MCF 10A (cell line): ENCODE measurements at regions not wholly inside any gene's neighbourhood (a gene's known extent, or its start where the extent isn't known, plus 50 kb on each side); places are given as distances from the start of the nearest gene placed in this dataset.
"Not testable (repeated sequence)": the region's sequence is repeated elsewhere in the genome, so short reads cannot be mapped to it uniquely, and the experiment has no call there.

Experiments
- BruUV-seq: library from RNA; stranded (reverse); fragments of 400-500 nt; replicated peaks from 2 replicates; lab custom pipeline; 2021; lab: Mats Ljungman, UMichigan
- CTCF ChIA-PET: fragments of 300-600 bp; sonication (Branson Sonifier 250); formaldehyde crosslinking; extraction: SDS; loops from one replicate; lab custom pipeline; 2021; ENCODE audit warnings: antibody characterized with exemption, inconsistent platforms; lab: Yijun Ruan, JAX
- POLR2A ChIA-PET: fragments of 300-600, 350-650 bp; sonication (Branson Sonifier 250); formaldehyde crosslinking; extraction: SDS; loops from one replicate; lab custom pipeline; 2020; ENCODE audit warnings: antibody characterized with exemption, inconsistent platforms; lab: Yijun Ruan, JAX
- DNase-seq: peaks from one replicate; pipeline ENCODE4 v3.0.0-alpha.2; 2018; ENCODE audit not compliant: unreplicated experiment
- H3K27ac Mint-ChIP-seq: one replicate; pipeline ENCODE4 v1.8.0; 2022; ENCODE audit warnings: mild to moderate bottlenecking, low read depth, mixed read lengths; ENCODE audit not compliant: unreplicated experiment
- H3K27me3 Mint-ChIP-seq: one replicate; pipeline ENCODE4 v1.8.0; 2022; ENCODE audit warnings: mixed read lengths; ENCODE audit not compliant: insufficient read depth, unreplicated experiment
- H3K36me3 Mint-ChIP-seq: one replicate; pipeline ENCODE4 v1.8.0; 2022; ENCODE audit warnings: mild to moderate bottlenecking, moderate library complexity, mixed read lengths; ENCODE audit not compliant: insufficient read depth, unreplicated experiment
- H3K4me1 Mint-ChIP-seq: one replicate; pipeline ENCODE4 v1.8.0; 2022; ENCODE audit warnings: mixed read lengths; ENCODE audit not compliant: insufficient read depth, unreplicated experiment
- H3K4me3 Mint-ChIP-seq: one replicate; pipeline ENCODE4 v1.8.0; 2022; ENCODE audit warnings: mild to moderate bottlenecking, moderate library complexity, mixed read lengths; ENCODE audit not compliant: unreplicated experiment
- H3K9me3 Mint-ChIP-seq: one replicate; pipeline ENCODE4 v1.8.0; 2022; ENCODE audit warnings: mixed read lengths; ENCODE audit not compliant: unreplicated experiment
- CTCF ChIP-seq: fragments of 200-600 bp; IDR thresholded peaks from one replicate; pipeline ENCODE4 v1.8.0; 2022; ENCODE audit warnings: antibody characterized with exemption, mild to moderate bottlenecking; ENCODE audit not compliant: unreplicated experiment
- intact Hi-C: fragments of 100-400 bp; cut with micrococcal nuclease; formaldehyde crosslinking; loops from 2 replicates; pipeline ENCODE4 v1.14.1; 2022

- Mint-ChIP-seq H3K4me1 (no peaks in the 10 kb centered on the region), H3K36me3 (no peaks in the 10 kb centered on the region), H3K9me3 (no peaks in the 10 kb centered on the region), H3K27ac (no peak overlapping the region), H3K27me3 (no peaks in the 10 kb centered on the region), H3K4me3 (no peak overlapping the region)
- intact Hi-C loops: no loop called here
- TF ChIP-seq CTCF: no peak
- DNase-seq: no peak
- POLR2A ChIA-PET: interaction anchor here (1.0 kb wide), 1 partner anchor 40 kb away, joined by 3 read pairs; no protein-coding TSS in a partner anchor
- no TSS peak for BruUV-seq
- CTCF ChIA-PET: interaction anchor here (0.7 to 2.0 kb wide), 4 partner anchors 8 to 313 kb away, joined by 3 to 10 read pairs (median 6); no protein-coding TSS in a partner anchor
These were observed 105.1 kb upstream of the TRPM1 start for GRCh38 chr15:31206386-31207181.

- Mint-ChIP-seq H3K27ac (no peak overlapping the region), H3K4me1 (no peaks in the 10 kb centered on the region), H3K36me3 (no peaks in the 10 kb centered on the region), H3K27me3 (no peaks in the 10 kb centered on the region), H3K9me3 (no peaks in the 10 kb centered on the region), H3K4me3 (no peak overlapping the region)
- ChIA-PET CTCF (interaction anchor here (0.8 kb wide), 1 partner anchor 9 kb away, joined by 4 read pairs; no protein-coding TSS in a partner anchor), POLR2A (no interaction called here)
- no peak for DNase-seq
- no peak for TF ChIP-seq CTCF
- intact Hi-C loops: no loop called here
- BruUV-seq: no TSS peak
These were observed 105.7 kb upstream of the TRPM1 start for GRCh38 chr15:31207246-31207645.

GRCh38 chr15:31207861-31208260 lies 106.3 kb upstream of the TRPM1 start:
- BruUV-seq, H3K27me3 Mint-ChIP-seq, DNase-seq, H3K27ac Mint-ChIP-seq, H3K9me3 Mint-ChIP-seq, POLR2A ChIA-PET, H3K4me3 Mint-ChIP-seq, H3K4me1 Mint-ChIP-seq, H3K36me3 Mint-ChIP-seq, intact Hi-C loops, CTCF ChIA-PET: not testable (repeated sequence)

- Mint-ChIP-seq H3K27ac (no peak overlapping the region), H3K36me3 (no peaks in the 10 kb centered on the region), H3K4me1 (no peaks in the 10 kb centered on the region), H3K9me3 (no peaks in the 10 kb centered on the region), H3K4me3 (no peak overlapping the region), H3K27me3 (no peaks in the 10 kb centered on the region)
- CTCF ChIA-PET: interaction anchor here (1.0 to 1.8 kb wide), 2 partner anchors 9 to 157 kb away, joined by 4 to 5 read pairs; no protein-coding TSS in a partner anchor
- no TSS peak for BruUV-seq
- TF ChIP-seq CTCF: no peak
- POLR2A ChIA-PET: no interaction called here
- intact Hi-C loops: no loop called here
- DNase-seq: no peak
These were observed 107.3 kb upstream of the TRPM1 start for GRCh38 chr15:31208817-31209216.
